T-helper 2 cell treated with Interferon-gamma antibody and Interleukin-4, amounts not matched to agents 5 μg/mL and 100 μg/mL, for 36 hours (primary cell): ENCODE measurements at regions not wholly inside any gene's neighbourhood (a gene's known extent, or its start where the extent isn't known, plus 50 kb on each side); places are given as distances from the start of the nearest gene placed in this dataset.
"Not testable (repeated sequence)": the region's sequence is repeated elsewhere in the genome, so short reads cannot be mapped to it uniquely, and the experiment has no call there.

Experiments used
- DNase-seq: peaks from one replicate; pipeline ENCODE4 v3.0.0; 2021; ENCODE audit warnings: low spot score
- H3K27ac Mint-ChIP-seq: one replicate; pipeline ENCODE4 v1.8.0; 2021; ENCODE audit warnings: mild to moderate bottlenecking, mixed read lengths
- H3K27me3 Mint-ChIP-seq: one replicate; pipeline ENCODE4 v1.8.0; 2021; ENCODE audit warnings: low read depth, mixed read lengths
- H3K36me3 Mint-ChIP-seq: one replicate; pipeline ENCODE4 v1.8.0; 2021; ENCODE audit warnings: low read depth, mixed read lengths
- H3K4me1 Mint-ChIP-seq: one replicate; pipeline ENCODE4 v1.8.0; 2021; ENCODE audit warnings: low read depth, mixed read lengths
- H3K4me3 Mint-ChIP-seq: one replicate; pipeline ENCODE4 v1.8.0; 2022; ENCODE audit warnings: mild to moderate bottlenecking, moderate library complexity, mixed read lengths
- H3K9me3 Mint-ChIP-seq: one replicate; pipeline ENCODE4 v1.8.0; 2021; ENCODE audit warnings: mixed read lengths

DNA sequence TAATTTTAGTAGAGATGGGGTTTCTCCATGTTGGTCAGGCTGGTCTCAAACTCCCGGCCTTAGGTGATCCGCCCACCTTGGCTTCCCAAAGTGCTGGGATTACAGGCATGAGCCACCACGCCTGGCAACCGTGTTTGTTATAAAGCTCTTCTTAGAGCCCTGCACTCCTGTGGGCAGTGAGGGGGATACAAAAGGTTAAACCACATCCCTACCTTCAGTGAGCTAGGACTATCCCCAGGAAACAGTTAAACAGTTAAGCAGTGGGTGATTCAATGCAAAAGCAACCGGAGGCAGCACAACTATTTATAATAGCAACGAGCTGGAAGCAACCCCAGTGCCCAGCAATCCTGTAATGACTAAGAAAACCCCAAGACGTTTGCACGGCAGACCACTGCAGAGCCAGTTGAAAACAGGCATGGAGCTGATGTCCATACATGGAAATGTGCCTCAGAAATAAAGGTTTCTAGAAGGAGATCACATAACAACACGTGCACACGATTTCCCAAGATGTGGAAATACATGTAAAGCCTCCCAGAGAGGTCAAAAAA is 107.2 kb upstream of the LYZL2 start:
- Mint-ChIP-seq H3K9me3 (peaks cover 3% of the 10 kb centered on the region), H3K27ac (peak overlapping the region; percentile 81), H3K27me3 (no peaks in the 10 kb centered on the region), H3K4me3 (peak overlapping the region; percentile 29), H3K36me3 (no peaks in the 10 kb centered on the region), H3K4me1 (peaks cover 21% of the 10 kb centered on the region)
- DNase-seq = peak; percentile 69

DNA sequence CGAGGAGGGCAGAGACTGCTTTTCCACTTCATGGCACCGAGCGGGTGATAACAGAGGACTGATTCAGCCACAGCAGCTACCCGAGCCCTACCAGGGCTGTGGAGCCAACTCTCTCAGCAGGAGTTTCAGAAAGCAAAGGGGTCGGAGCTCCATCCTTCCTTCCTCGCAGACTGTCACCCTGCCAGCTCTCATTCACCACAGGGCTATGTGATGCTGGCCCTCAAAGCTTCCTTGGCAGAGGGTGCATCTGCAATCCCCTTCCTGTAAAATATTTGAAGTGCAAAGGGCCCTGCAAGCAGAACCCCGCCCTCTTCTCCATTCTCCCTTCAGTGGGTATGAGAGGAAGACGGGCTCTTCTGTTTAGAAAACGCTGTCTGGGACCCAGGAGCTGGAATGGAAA is 105.3 kb upstream of the LYZL2 start:
- Mint-ChIP-seq H3K36me3 (no peaks in the 10 kb centered on the region), H3K27me3 (no peaks in the 10 kb centered on the region), H3K27ac (no peak overlapping the region), H3K4me3 (no peak overlapping the region), H3K4me1 (peaks cover 20% of the 10 kb centered on the region), H3K9me3 (no peaks in the 10 kb centered on the region)
- no peak for DNase-seq

- H3K4me3 Mint-ChIP-seq = no peak overlapping the region
Measured at GRCh38 chr10:30732671-30733070, 103.1 kb upstream of the LYZL2 start.

DNA sequence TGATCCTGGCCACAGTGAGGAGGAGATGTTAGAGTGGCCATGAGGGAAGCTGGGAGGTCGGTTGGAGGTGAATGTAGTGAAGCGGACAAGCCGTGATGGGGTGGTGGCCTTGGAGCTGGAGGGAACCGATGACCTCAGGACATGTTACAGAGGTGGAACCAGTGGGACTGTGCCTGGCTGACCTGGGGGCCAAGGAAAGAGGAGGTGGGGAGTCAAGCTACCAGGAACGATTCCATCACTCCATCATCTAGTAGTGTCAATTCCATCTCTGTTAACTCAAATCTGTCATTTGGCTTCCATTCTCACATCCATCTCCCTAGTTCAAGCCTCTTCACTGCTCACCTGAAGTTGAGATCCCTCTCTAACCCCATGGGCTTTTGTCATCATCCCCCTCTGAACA is 102.4 kb upstream of the LYZL2 start:
- peaks cover 15% of the 10 kb centered on the region for H3K4me1 Mint-ChIP-seq
- no peak overlapping the region for H3K27ac Mint-ChIP-seq
- H3K36me3 Mint-ChIP-seq = no peaks in the 10 kb centered on the region
- no peak overlapping the region for H3K4me3 Mint-ChIP-seq
- no peaks in the 10 kb centered on the region for H3K27me3 Mint-ChIP-seq
- no peaks in the 10 kb centered on the region for H3K9me3 Mint-ChIP-seq
- no peak for DNase-seq

More at GRCh38 chr10:30732671-30733070, 103.1 kb upstream of the LYZL2 start:
- H3K9me3 Mint-ChIP-seq = no peaks in the 10 kb centered on the region
- H3K36me3 Mint-ChIP-seq = no peaks in the 10 kb centered on the region
- H3K27ac Mint-ChIP-seq = no peak overlapping the region
- peaks cover 17% of the 10 kb centered on the region for H3K4me1 Mint-ChIP-seq
- H3K27me3 Mint-ChIP-seq = no peaks in the 10 kb centered on the region
- no peak for DNase-seq

- Mint-ChIP-seq H3K4me3 (no peak overlapping the region), H3K4me1 (peaks cover 11% of the 10 kb centered on the region), H3K27me3 (no peaks in the 10 kb centered on the region), H3K9me3 (no peaks in the 10 kb centered on the region), H3K36me3 (no peaks in the 10 kb centered on the region), H3K27ac (no peak overlapping the region)
- no peak for DNase-seq
Measured at GRCh38 chr10:30730306-30730705, 100.8 kb upstream of the LYZL2 start.

GRCh38 chr10:30728766-30729165 is 99.2 kb upstream of the LYZL2 start:
- H3K4me1 Mint-ChIP-seq = peaks cover 3% of the 10 kb centered on the region
- H3K27me3 Mint-ChIP-seq = no peaks in the 10 kb centered on the region
- no peak overlapping the region for H3K27ac Mint-ChIP-seq
- no peak for DNase-seq
- H3K4me3 Mint-ChIP-seq = no peak overlapping the region
- H3K36me3 Mint-ChIP-seq = no peaks in the 10 kb centered on the region
- no peaks in the 10 kb centered on the region for H3K9me3 Mint-ChIP-seq

DNA sequence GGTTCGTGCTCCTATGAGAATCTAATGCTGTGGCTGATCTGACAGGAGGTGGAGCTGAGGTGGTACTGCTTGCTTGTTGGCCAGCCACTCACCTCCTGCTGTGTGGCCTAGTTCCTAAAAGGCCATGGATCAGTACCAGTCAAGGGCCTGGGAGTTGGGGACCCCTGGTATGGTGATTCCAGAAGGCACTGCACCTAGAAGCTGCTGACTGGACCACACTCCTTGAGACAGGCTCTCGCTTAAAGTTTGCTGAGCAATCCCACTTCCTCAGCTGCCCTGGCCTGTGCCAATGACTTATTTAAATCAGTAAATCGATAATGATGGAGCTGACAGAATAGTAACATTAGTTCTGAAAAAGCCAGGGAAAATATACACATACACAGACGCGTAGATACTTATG is 98.6 kb upstream of the LYZL2 start:
- H3K36me3 Mint-ChIP-seq = no peaks in the 10 kb centered on the region
- H3K4me3 Mint-ChIP-seq = no peak overlapping the region
- no peaks in the 10 kb centered on the region for H3K27me3 Mint-ChIP-seq
- no peaks in the 10 kb centered on the region for H3K9me3 Mint-ChIP-seq
- H3K27ac Mint-ChIP-seq = no peak overlapping the region
- no peak for DNase-seq
- peaks cover 3% of the 10 kb centered on the region for H3K4me1 Mint-ChIP-seq

DNA sequence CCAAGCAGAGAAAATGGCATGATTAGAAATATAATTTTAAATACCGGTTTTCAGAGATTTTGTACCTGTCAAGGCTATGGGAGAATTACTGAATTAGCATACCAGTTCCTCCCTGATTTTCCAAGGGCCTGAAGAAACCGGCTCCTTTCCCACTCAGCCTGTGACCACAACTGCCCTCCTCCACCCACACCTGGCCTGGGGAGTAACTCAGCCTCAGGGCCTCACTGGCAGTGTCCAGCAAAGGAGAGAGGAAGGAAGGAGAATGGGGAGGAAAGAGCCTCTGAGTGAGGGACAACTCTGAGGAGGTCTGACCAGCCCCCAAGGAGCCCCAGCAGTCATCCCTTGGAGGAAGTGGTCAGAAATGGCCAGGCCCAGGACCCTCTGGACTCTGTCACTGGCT is 98.0 kb upstream of the LYZL2 start:
- no peaks in the 10 kb centered on the region for H3K27me3 Mint-ChIP-seq
- DNase-seq = no peak
- no peaks in the 10 kb centered on the region for H3K36me3 Mint-ChIP-seq
- H3K4me3 Mint-ChIP-seq = no peak overlapping the region
- H3K9me3 Mint-ChIP-seq = no peaks in the 10 kb centered on the region
- no peak overlapping the region for H3K27ac Mint-ChIP-seq
- H3K4me1 Mint-ChIP-seq = peaks cover 3% of the 10 kb centered on the region

DNA sequence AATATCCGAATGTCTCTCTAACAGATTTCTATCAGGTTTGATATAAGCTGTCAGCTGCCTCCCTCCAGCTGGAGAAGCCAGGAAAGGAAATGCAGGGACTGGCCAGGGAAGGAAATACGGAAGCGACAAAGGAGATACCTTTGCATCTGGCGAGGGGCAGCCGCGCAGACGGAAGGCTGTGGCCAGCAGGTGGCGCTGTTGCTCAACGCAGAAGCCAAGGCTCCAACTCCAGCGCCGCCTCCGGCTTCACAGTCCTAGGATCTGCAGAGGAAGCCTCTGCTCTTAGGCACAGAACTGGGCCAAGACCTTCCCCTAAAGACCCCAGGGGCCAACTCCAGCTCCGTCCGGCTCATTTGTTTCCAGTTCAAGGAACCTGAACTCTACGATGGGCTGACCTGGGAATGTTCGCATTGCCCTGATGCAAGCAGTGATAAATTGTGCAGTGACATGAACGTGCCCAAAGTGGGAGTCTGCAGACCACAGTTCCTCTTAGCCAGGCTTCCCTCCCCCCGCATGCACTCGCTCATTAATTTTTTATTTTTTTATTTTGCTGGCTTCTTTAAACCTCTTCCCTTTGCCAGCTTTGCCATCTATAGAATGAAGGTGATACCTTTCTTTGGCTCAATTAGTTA is 97.3 kb upstream of the LYZL2 start:
- peak overlapping the region; percentile 67 for H3K27ac Mint-ChIP-seq
- H3K9me3 Mint-ChIP-seq, H3K4me1 Mint-ChIP-seq, H3K36me3 Mint-ChIP-seq, H3K27me3 Mint-ChIP-seq: not testable (repeated sequence)
- peak overlapping the region; percentile 32 for H3K4me3 Mint-ChIP-seq
- DNase-seq = peak; percentile 74

- no peaks in the 10 kb centered on the region for H3K9me3 Mint-ChIP-seq
- H3K4me1 Mint-ChIP-seq = peaks cover 4% of the 10 kb centered on the region
- no peaks in the 10 kb centered on the region for H3K27me3 Mint-ChIP-seq
- H3K4me3 Mint-ChIP-seq = no peak overlapping the region
- no peaks in the 10 kb centered on the region for H3K36me3 Mint-ChIP-seq
- no peak for DNase-seq
- no peak overlapping the region for H3K27ac Mint-ChIP-seq
Measured at GRCh38 chr10:30725661-30726060, 96.1 kb upstream of the LYZL2 start.

GRCh38 chr10:30724296-30724695 is 94.7 kb upstream of the LYZL2 start:
- H3K27me3 Mint-ChIP-seq = no peaks in the 10 kb centered on the region
- H3K4me1 Mint-ChIP-seq = peaks cover 5% of the 10 kb centered on the region

GRCh38 chr10:30722956-30723620 is 93.5 kb upstream of the LYZL2 start:
- no peak for DNase-seq
- H3K4me3 Mint-ChIP-seq = no peak overlapping the region
- no peak overlapping the region for H3K27ac Mint-ChIP-seq
- H3K9me3 Mint-ChIP-seq = no peaks in the 10 kb centered on the region
- no peaks in the 10 kb centered on the region for H3K36me3 Mint-ChIP-seq
- H3K4me1 Mint-ChIP-seq = peaks cover 12% of the 10 kb centered on the region
- no peaks in the 10 kb centered on the region for H3K27me3 Mint-ChIP-seq

More at GRCh38 chr10:30724296-30724695, 94.7 kb upstream of the LYZL2 start:
- no peak overlapping the region for H3K27ac Mint-ChIP-seq
- H3K9me3 Mint-ChIP-seq = no peaks in the 10 kb centered on the region
- H3K36me3 Mint-ChIP-seq = no peaks in the 10 kb centered on the region
- H3K4me3 Mint-ChIP-seq = no peak overlapping the region
- no peak for DNase-seq

DNA sequence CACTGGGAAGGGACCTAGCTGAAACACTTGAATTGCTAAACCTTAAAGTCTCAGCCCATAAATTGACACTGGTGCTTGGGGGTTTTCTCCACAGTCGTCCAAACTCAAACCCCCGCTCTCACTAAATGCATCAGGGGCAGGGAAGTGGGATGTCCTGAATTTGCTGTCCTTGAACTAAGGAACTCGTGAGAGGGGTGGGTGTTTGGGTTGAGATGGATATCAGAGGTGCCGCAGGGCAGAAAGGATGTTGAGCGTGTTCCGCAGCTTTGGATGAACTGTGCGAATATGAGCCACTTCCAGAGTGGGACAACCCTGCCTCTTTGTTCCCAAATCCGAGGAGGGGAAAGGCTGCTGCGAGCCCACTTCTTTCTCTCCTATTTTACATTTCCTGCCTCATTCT is 90.3 kb upstream of the LYZL2 start:
- peaks cover 2% of the 10 kb centered on the region for H3K36me3 Mint-ChIP-seq
- no peak overlapping the region for H3K4me3 Mint-ChIP-seq
- H3K27ac Mint-ChIP-seq = no peak overlapping the region
- H3K9me3 Mint-ChIP-seq = peaks cover under 1% of the 10 kb centered on the region
- H3K27me3 Mint-ChIP-seq = no peaks in the 10 kb centered on the region
- H3K4me1 Mint-ChIP-seq = peaks cover 15% of the 10 kb centered on the region
- no peak for DNase-seq

DNA sequence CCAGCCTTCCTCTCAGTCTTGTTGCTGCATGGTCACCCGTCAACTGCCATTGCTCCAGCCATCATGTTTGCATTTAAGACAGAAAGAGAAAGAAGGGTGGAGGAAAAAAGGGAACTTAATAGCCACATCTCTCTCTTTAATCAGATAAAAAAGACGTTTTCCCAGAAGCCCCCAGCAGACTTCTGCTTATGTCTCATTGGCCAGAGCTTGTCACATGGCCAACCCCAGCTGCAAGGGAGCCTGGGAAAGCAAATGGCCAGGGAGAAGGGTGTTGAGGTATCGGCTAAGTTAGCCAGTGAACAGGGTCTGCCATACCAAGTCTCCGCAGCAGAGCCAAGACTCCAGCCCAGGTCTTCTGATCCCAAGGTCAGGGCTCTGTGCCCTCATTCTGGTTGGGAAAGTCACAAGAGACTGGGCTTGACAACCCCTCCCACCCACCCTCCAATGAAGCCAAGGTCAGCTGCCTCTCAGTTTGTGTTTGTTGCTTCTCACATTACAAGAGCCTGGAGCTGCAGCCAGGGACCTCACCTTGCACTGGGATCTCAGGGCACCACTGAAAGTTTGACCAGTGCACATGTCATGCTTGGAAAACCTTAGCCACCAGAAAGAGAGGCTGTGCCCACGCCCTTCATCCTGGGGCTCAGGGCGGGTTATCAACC is 80.3 kb upstream of the LYZL2 start:
- DNase-seq = no peak
- Mint-ChIP-seq H3K27ac (no peak overlapping the region), H3K4me1 (peaks cover 23% of the 10 kb centered on the region), H3K27me3 (no peaks in the 10 kb centered on the region), H3K4me3 (no peak overlapping the region), H3K36me3 (peaks cover 21% of the 10 kb centered on the region), H3K9me3 (peaks cover 29% of the 10 kb centered on the region)
